B cell (primary cell): ENCODE measurements at regions not wholly inside any gene's neighbourhood (a gene's known extent, or its start where the extent isn't known, plus 50 kb on each side); places are given as distances from the start of the nearest gene placed in this dataset.

Source experiments
- CTCF ChIP-seq: fragments of 200-600 bp; IDR thresholded peaks from one replicate; pipeline ENCODE4 v1.8.0; 2022; ENCODE audit warnings: antibody characterized with exemption, mild to moderate bottlenecking
- EZH2 ChIP-seq: IDR thresholded peaks from 2 replicates; pipeline ENCODE4 v1.6.1; 2012; ENCODE audit warnings: borderline replicate concordance, low read depth, mild to moderate bottlenecking, moderate library complexity, low read length; ENCODE audit not compliant: insufficient read depth, poor library complexity, severe bottlenecking

- no peak for TF ChIP-seq CTCF
- no peak for TF ChIP-seq EZH2
Observed at GRCh38 chr2:236637686-236638569, 68.3 kb downstream of the ACKR3 start.
